ENCODE measurements at regions not wholly inside any gene's neighbourhood (a gene's known extent, or its start where the extent isn't known, plus 50 kb on each side); places are given as distances from the start of the nearest gene placed in this dataset.

DNA sequence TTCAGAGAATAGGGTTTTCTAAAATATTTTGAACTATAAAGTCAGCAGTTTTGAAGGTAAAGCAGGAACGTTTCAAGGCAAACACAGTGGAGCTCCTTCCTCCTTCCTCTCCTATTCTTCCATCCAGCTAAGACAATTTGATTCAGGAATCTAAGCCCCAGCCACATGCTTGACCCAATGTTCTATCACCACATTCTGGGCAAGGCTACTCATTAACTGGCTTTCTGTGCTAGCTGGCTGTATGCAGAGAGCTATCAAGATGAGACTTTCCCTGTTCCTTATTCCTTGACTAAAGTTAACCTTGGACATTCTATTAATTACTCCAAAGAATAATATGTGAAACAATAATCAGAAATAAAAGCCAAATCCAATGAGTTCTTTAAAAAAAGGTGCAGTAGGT lies 266.9 kb downstream of the NOVA1 start (continued):
- TF ChIP-seq TCF7L2 (IDR thresholded peaks at IDR 0.05; ENCODE audit: borderline replicate concordance, extremely low read depth, insufficient read depth, insufficient read length) (no peak), CBX3 (IDR thresholded peaks at IDR 0.05; ENCODE audit: low read depth) (no peak), YY1 (IDR thresholded peaks at IDR 0.05; ENCODE audit: extremely low read depth, insufficient replicate concordance, low read depth, low read length) (no peak), POLR2A (IDR thresholded peaks at IDR 0.05; ENCODE audit: borderline replicate concordance, extremely low read depth, insufficient read depth, insufficient read length) (no peak)
- TF ChIP-seq, protein P1, sequence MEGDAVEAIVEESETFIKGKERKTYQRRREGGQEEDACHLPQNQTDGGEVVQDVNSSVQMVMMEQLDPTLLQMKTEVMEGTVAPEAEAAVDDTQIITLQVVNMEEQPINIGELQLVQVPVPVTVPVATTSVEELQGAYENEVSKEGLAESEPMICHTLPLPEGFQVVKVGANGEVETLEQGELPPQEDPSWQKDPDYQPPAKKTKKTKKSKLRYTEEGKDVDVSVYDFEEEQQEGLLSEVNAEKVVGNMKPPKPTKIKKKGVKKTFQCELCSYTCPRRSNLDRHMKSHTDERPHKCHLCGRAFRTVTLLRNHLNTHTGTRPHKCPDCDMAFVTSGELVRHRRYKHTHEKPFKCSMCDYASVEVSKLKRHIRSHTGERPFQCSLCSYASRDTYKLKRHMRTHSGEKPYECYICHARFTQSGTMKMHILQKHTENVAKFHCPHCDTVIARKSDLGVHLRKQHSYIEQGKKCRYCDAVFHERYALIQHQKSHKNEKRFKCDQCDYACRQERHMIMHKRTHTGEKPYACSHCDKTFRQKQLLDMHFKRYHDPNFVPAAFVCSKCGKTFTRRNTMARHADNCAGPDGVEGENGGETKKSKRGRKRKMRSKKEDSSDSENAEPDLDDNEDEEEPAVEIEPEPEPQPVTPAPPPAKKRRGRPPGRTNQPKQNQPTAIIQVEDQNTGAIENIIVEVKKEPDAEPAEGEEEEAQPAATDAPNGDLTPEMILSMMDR (IDR thresholded peaks at IDR 0.05 in 2 of 3, conservative IDR thresholded peaks at IDR 0.05 in 1 of 3; ENCODE audit: borderline replicate concordance in 1 of 3, insufficient read depth in 1 of 3, low read depth in 2 of 3, low read length in 2 of 3): no peak
- TF ChIP-seq, protein P2, sequence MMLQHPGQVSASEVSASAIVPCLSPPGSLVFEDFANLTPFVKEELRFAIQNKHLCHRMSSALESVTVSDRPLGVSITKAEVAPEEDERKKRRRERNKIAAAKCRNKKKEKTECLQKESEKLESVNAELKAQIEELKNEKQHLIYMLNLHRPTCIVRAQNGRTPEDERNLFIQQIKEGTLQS (IDR thresholded peaks at IDR 0.05): no peak

DNA sequence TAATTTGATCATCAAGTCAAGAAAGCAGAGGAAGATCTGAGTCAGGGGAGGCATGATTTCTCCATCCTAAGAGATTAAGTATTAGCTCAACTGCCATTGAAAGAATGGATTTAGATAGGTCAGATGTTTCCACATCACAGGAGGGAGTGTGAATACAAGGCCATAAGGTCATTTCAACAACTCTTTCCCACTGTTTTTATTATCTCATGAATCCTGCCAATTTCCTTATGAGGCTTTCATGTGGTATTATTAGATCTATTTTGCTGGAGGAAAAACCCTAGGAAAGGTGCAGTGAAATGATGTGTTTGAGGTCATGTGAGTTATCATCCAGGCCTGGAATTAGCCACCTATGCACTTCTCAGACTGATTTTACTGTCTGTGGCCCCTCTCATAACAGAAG lies 269.0 kb downstream of the NOVA1 start:
- H3K79me2 ChIP-seq (ENCODE audit: insufficient read depth, low read length): no peaks in the 10 kb centered on the region
- H4K20me1 ChIP-seq (ENCODE audit: insufficient read depth): no peaks in the 10 kb centered on the region
- H3K4me2 ChIP-seq (ENCODE audit: low read length): no peak overlapping the region
- DNase-seq (ENCODE audit: low read depth, low spot score): no peak
- H3K27me3 ChIP-seq (ENCODE audit: insufficient read depth, low read length): no peaks in the 10 kb centered on the region
- H3K27ac ChIP-seq (ENCODE audit: low read depth, low read length): no peak overlapping the region
- BruUV-seq (replicated peaks): no TSS peak
- H3K9me3 ChIP-seq (ENCODE audit: control insufficient read depth in 1 of 2, insufficient read depth in 1 of 2, low read depth in 1 of 2, low read length in 2 of 2): peaks cover 15 to 22% of the 10 kb centered on the region in 2 experiments; a peak in 2 of 4 replicates
- no peaks in the 10 kb centered on the region for H3K36me3 ChIP-seq (ENCODE audit: control insufficient read depth in 1 of 2, insufficient read depth in 2 of 2, low read length in 2 of 2)
- RAD21 ChIA-PET (ENCODE audit: low non-redundant PET in 1 of 2, low total read pairs in 2 of 2, uncharacterized antibody in 2 of 2, unreplicated experiment in 2 of 2): no interaction called here
- peak; percentile 9 for TF ChIP-seq TCF7L2 (IDR thresholded peaks at IDR 0.05; ENCODE audit: borderline replicate concordance, extremely low read depth, insufficient read depth, insufficient read length)
- TF ChIP-seq, protein P1 (IDR thresholded peaks at IDR 0.05 in 2 of 3, conservative IDR thresholded peaks at IDR 0.05 in 1 of 3; ENCODE audit: borderline replicate concordance in 1 of 3, insufficient read depth in 1 of 3, low read depth in 2 of 3, low read length in 2 of 3): no peak
- CTCF ChIA-PET: no interaction called here
- intact Hi-C loops (cut with micrococcal nuclease): no loop called here
- H2AFZ ChIP-seq (ENCODE audit: low read depth, low read length, poor library complexity, severe bottlenecking): no peak overlapping the region
- no peaks in the 10 kb centered on the region for H3K9me2 ChIP-seq (ENCODE audit: insufficient read depth)
- POLR2A ChIA-PET: no interaction called here
- no peak overlapping the region for H3K4me3 ChIP-seq (replicated peaks in 1 of 2; ENCODE audit: low read depth in 1 of 2, low read length in 2 of 2)
- H3K4me1 ChIP-seq (ENCODE audit: control insufficient read depth in 1 of 2, insufficient read depth in 2 of 2, low read length in 2 of 2): no peaks in the 10 kb centered on the region
- H3K9ac ChIP-seq (ENCODE audit: low read length): no peak overlapping the region
- no peak for ATAC-seq

Measured in HCT116 (cell line).